ENCODE measurements at regions not wholly inside any gene's neighbourhood (a gene's known extent, or its start where the extent isn't known, plus 50 kb on each side); places are given as distances from the start of the nearest gene placed in this dataset.

GRCh38 chrX:10033375-10034007 lies 66.3 kb downstream of the CLDN34 start:
- Histone ChIP-seq H3K4me3 (no peak overlapping the region), H3K36me3 (no peaks in the 10 kb centered on the region), H3K9me3 (no peaks in the 10 kb centered on the region), H3K4me1 (peaks cover 4 to 8% of the 10 kb centered on the region in 2 donors), H3K27me3 (no peaks in the 10 kb centered on the region), H3K27ac (peak overlapping the region in 2 of 4 donors; percentile 9 to 18)
- in situ Hi-C loops (cut with MboI; ENCODE audit: low sequenced_read_pairs in 4 of 4) = no loop called here
- intact Hi-C loops (cut with DNase I; ENCODE audit: low total_unique reads) = no loop called here
- TF ChIP-seq CTCF (IDR thresholded peaks at IDR 0.05 in 4 of 5, conservative IDR thresholded peaks at IDR 0.05 in 1 of 5) = no peak
- TF ChIP-seq POLR2A (IDR thresholded peaks at IDR 0.05) = no peak
- ATAC-seq (no peak), DNase-seq (no peak)

- intact Hi-C loops (cut with DNase I; ENCODE audit: low total_unique reads) (no loop called here), in situ Hi-C loops (cut with MboI; ENCODE audit: low sequenced_read_pairs in 4 of 4) (no loop called here)
- no peak for TF ChIP-seq CTCF (IDR thresholded peaks at IDR 0.05 in 4 of 5, conservative IDR thresholded peaks at IDR 0.05 in 1 of 5)
- no peak for TF ChIP-seq POLR2A (IDR thresholded peaks at IDR 0.05)
- ATAC-seq = peak in 1 of 2 donors; percentile 36
- DNase-seq = no peak
- Histone ChIP-seq H3K4me1 (peaks cover 4 to 5% of the 10 kb centered on the region in 2 donors), H3K36me3 (no peaks in the 10 kb centered on the region), H3K9me3 (no peaks in the 10 kb centered on the region), H3K27ac (no peak overlapping the region), H3K27me3 (no peaks in the 10 kb centered on the region), H3K4me3 (no peak overlapping the region)
These were observed 67.6 kb downstream of the CLDN34 start for GRCh38 chrX:10034740-10035260.

GRCh38 chrX:10038585-10038984 lies 71.4 kb downstream of the CLDN34 start:
- no peak for TF ChIP-seq CTCF (IDR thresholded peaks at IDR 0.05 in 4 of 5, conservative IDR thresholded peaks at IDR 0.05 in 1 of 5)
- TF ChIP-seq POLR2A (IDR thresholded peaks at IDR 0.05) = no peak
- DNase-seq (no peak), ATAC-seq (no peak)
- H3K4me3 ChIP-seq = no peak overlapping the region
- H3K9me3 ChIP-seq = no peaks in the 10 kb centered on the region
- intact Hi-C loops (cut with DNase I; ENCODE audit: low total_unique reads) (no loop called here), in situ Hi-C loops (cut with MboI; ENCODE audit: low sequenced_read_pairs in 4 of 4) (no loop called here)
- H3K27ac ChIP-seq = no peak overlapping the region
- no peaks in the 10 kb centered on the region for H3K27me3 ChIP-seq
- H3K4me1 ChIP-seq = peaks cover 4 to 5% of the 10 kb centered on the region in 2 donors
- H3K36me3 ChIP-seq = no peaks in the 10 kb centered on the region

GRCh38 chrX:10039821-10040793 lies 72.9 kb downstream of the CLDN34 start:
- in situ Hi-C loops (cut with MboI; ENCODE audit: low sequenced_read_pairs in 4 of 4) = no loop called here
- DNase-seq (no peak), ATAC-seq (no peak)
- Histone ChIP-seq H3K27ac (no peak overlapping the region), H3K4me3 (no peak overlapping the region), H3K36me3 (no peaks in the 10 kb centered on the region), H3K9me3 (no peaks in the 10 kb centered on the region), H3K27me3 (no peaks in the 10 kb centered on the region), H3K4me1 (peaks cover 0 to 10% of the 10 kb centered on the region in 2 donors)
- intact Hi-C loops (cut with DNase I; ENCODE audit: low total_unique reads) = no loop called here
- no peak for TF ChIP-seq POLR2A (IDR thresholded peaks at IDR 0.05)
- TF ChIP-seq CTCF (IDR thresholded peaks at IDR 0.05 in 4 of 5, conservative IDR thresholded peaks at IDR 0.05 in 1 of 5) = no peak
